Pons (tissue), 1 donor: ENCODE measurements at regions not wholly inside any gene's neighbourhood (a gene's known extent, or its start where the extent isn't known, plus 50 kb on each side); places are given as distances from the start of the nearest gene placed in this dataset.
"Not testable (repeated sequence)": the region's sequence is repeated elsewhere in the genome, so short reads cannot be mapped to it uniquely, and the experiment has no call there.

Experiments
- DNase-seq: peaks from one replicate; pipeline ENCODE4 v3.0.0-alpha.2; 2016; ENCODE audit warnings: low spot score

GRCh38 chr2:240374085-240374907, 61.2 kb upstream of the GPC1 start:
- no peak for DNase-seq

GRCh38 chr2:240375024-240375645, 60.3 kb upstream of the GPC1 start:
- DNase-seq: no peak

GRCh38 chr2:240376739-240377138, 58.7 kb upstream of the GPC1 start:
- no peak for DNase-seq

- no peak for DNase-seq
These were observed 58.1 kb upstream of the GPC1 start for GRCh38 chr2:240377366-240377765.

- DNase-seq: no peak
These were observed 56.3 kb upstream of the GPC1 start for GRCh38 chr2:240379089-240379636.

GRCh38 chr2:240383099-240383758, 52.2 kb upstream of the GPC1 start:
- no peak for DNase-seq

DNA sequence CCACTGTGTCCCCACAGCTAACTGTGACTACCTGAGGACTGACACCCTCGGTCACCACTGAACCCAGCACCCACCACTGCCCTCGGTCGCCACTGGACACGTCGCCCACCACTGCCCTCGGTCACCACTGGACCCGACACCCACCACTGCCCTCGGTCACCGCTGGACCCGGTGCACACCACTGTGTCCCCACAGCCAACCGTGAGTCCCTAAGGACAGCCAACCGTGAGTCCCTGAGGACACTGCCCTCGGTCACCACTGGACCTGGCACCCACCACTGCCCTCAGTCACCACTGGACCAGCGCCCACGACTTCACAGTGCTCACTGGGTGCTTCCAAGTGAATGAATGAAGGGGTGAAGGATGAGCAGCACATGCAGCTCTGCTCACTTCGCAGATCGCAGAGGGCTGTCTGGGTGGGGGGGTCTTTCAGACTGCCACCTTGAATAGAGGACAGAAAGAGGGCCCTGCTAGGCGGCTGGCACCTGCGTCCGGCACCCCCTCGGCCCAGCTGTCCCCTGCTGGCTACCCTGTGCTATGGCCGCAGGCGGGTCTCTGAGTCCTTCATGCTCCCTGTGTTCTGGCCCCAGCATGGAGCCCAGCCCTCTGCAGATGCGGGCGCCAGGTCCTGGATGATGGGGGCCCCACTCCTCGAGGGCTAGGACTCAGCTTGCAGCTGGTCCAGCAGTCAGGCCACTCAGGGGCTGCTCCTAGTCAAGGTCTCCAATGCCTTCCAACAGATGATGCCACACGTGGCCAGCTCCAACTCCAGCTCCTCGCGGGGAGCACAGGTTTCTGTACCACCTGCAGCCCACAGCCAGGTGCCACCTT, 51.4 kb upstream of the GPC1 start:
- DNase-seq: no peak

- DNase-seq: no peak
These were observed 50.6 kb upstream of the GPC1 start for GRCh38 chr2:240384711-240385450.

DNA sequence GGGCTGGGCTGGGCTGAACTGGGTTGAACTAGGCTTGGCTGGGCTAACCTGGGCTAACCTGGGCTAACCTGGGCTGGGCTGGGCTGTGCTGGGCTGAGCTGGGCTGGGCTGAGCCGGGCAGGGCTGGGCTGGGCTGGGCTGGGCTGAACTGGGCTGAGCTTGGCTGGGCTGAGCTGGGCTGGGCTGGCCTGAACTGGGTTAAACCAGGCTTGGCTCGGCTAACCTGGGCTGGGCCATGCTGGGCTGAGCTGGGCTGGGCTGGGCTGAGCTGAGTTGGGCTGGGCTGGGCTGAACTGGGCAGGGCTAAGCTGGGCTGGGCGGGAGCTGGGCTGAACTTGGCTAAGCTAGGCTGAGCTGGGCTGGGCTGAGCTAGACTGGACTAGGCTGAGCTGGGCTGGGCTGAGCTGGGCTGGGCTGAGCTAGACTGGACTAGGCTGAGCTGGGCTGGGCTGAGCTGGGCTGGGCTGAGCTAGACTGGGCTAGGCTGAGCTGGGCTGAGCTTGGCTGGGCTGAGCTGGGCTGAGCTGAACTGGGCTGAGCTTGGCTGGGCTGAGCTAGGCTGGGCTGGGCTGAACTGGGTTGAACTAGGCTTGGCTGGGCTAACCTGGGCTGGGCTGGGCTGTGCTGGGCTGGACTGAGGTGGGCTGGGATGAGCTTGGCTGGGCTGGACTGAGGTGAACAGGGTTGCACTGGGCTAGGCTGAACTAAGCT, 49.9 kb upstream of the GPC1 start:
- not testable (repeated sequence) for DNase-seq
